K562 (cell line): ENCODE measurements at regions not wholly inside any gene's neighbourhood (a gene's known extent, or its start where the extent isn't known, plus 50 kb on each side); places are given as distances from the start of the nearest gene placed in this dataset.

Source experiments
- ATAC-seq: fragments of 200-7000 bp; cut with Tn5 transposase; 3 replicates; pipeline ENCODE4 v1.9.1; 2020; ENCODE audit warnings: moderate library complexity
- BruUV-seq: library from RNA; stranded (reverse); fragments of 400-500 nt; replicated peaks from 2 replicates; lab custom pipeline; 2021; lab: Mats Ljungman, UMichigan
- CTCF ChIA-PET: fragments of 300-600 bp; formaldehyde crosslinking; extraction: SDS; loops from one replicate; lab custom pipeline; 2021; ENCODE audit warnings: low intra/inter-chr PET ratio; lab: Yijun Ruan, JAX
- POLR2A ChIA-PET: fragments of 300-600, 350-650 bp; sonication (Branson Sonifier 250); formaldehyde crosslinking; extraction: SDS; loops from one replicate; lab custom pipeline; 2021; ENCODE audit warnings: antibody characterized with exemption, inconsistent platforms; lab: Yijun Ruan, JAX
- DNase-seq, 4 experiments: peaks; one replicate each; pipeline versions ENCODE4 v3.0.0 to v3.0.0-alpha.2; 2011 to 2018; ENCODE audit warnings: low spot score in 3 of 4, mixed read lengths in 3 of 4; ENCODE audit errors: extremely low read depth in 1 of 4
- FAIRE-seq: peaks from 2 replicates; lab custom pipeline; 2011; peaks lifted over from hg19 to GRCh38; lab: Jason Lieb, UNC
- H2AFZ ChIP-seq: 2 replicates; pipeline ENCODE4 v1.6.0; 2011; ENCODE audit warnings: low read depth, low read length, control low read depth, inconsistent platforms
- H3K27ac ChIP-seq: fragments of 200-600 bp; 3 replicates; pipeline ENCODE4 v1.8.0; 2011; ENCODE audit warnings: low read depth, mild to moderate bottlenecking, control low read depth, inconsistent platforms, low read length, moderate library complexity, mixed read lengths; ENCODE audit errors: extremely low read depth
- H3K27me3 ChIP-seq, 2 experiments: fragments of 300-600 bp in 1 of 2; 2 replicates in 1 of 2; 3 replicates in 1 of 2; pipeline versions ENCODE4 v1.6.0 to v1.8.0; 2011; ENCODE audit warnings: inconsistent platforms in 2 of 2, low read length in 2 of 2, mild to moderate bottlenecking in 1 of 2, mixed read lengths in 1 of 2, moderate library complexity in 1 of 2; ENCODE audit not compliant: control insufficient read depth in 2 of 2, insufficient read depth in 2 of 2
- H3K36me3 ChIP-seq: fragments of 300-600 bp; 3 replicates; pipeline ENCODE4 v1.8.0; 2011; ENCODE audit warnings: mild to moderate bottlenecking, low read length, inconsistent platforms; ENCODE audit not compliant: control insufficient read depth, insufficient read depth
- H3K4me1 ChIP-seq, 2 experiments: fragments of 200-600 bp in 1 of 2; replicated peaks in 1 of 2; 2 replicates in 1 of 2; 3 replicates in 1 of 2; pipeline versions ENCODE4 v1.5.1 to v1.8.0; 2011; ENCODE audit warnings: inconsistent platforms in 2 of 2, low read length in 2 of 2, mild to moderate bottlenecking in 1 of 2, mixed read lengths in 1 of 2, moderate library complexity in 1 of 2; ENCODE audit not compliant: control insufficient read depth in 2 of 2, insufficient read depth in 2 of 2
- H3K4me2 ChIP-seq: 2 replicates; pipeline ENCODE4 v1.6.1; 2011; ENCODE audit warnings: low read length, control low read depth, inconsistent platforms, mixed read lengths; ENCODE audit not compliant: insufficient read depth
- H3K4me3 ChIP-seq: fragments of 200-600 bp; sonication (generic), shearing (Covaris generic); 2 replicates; pipeline ENCODE4 v1.5.1; 2016; ENCODE audit warnings: control low read depth, inconsistent platforms
- H3K79me2 ChIP-seq: fragments of 200-600 bp; 3 replicates; pipeline ENCODE4 v1.8.0; 2011; ENCODE audit warnings: low read length, inconsistent platforms; ENCODE audit not compliant: control insufficient read depth, insufficient read depth
- H3K9ac ChIP-seq, 2 experiments: 2 replicates each; pipeline versions ENCODE4 v1.6.0 to v1.6.1; 2011; ENCODE audit warnings: low read depth in 2 of 2, low read length in 2 of 2, control low read depth in 1 of 2, inconsistent platforms in 1 of 2, mild to moderate bottlenecking in 1 of 2, mixed read lengths in 1 of 2; ENCODE audit not compliant: insufficient read depth in 1 of 2
- H3K9me1 ChIP-seq: one replicate; pipeline ENCODE4 v1.6.0; 2011; ENCODE audit warnings: inconsistent platforms, mild to moderate bottlenecking, low read length, moderate library complexity; ENCODE audit not compliant: control insufficient read depth, insufficient read depth
- H3K9me3 ChIP-seq: replicated peaks from 2 replicates; pipeline ENCODE4 v1.5.1; 2011; ENCODE audit warnings: low read depth, low read length, inconsistent platforms; ENCODE audit not compliant: control insufficient read depth, insufficient read depth
- H4K20me1 ChIP-seq: replicated peaks from 2 replicates; pipeline ENCODE4 v1.6.1; 2011; ENCODE audit warnings: low read length, inconsistent platforms, mixed read lengths; ENCODE audit not compliant: control insufficient read depth, insufficient read depth
- BACH1 ChIP-seq: fragments of 200-800 bp; sonication (Bioruptor generic); IDR thresholded peaks from 2 replicates; pipeline ENCODE4 v1.6.1; 2016; ENCODE audit warnings: missing genetic modification characterization, missing compliant biosample characterization
- FOSL1 ChIP-seq: fragments of 200-800 bp; sonication (Bioruptor generic); conservative IDR thresholded peaks from 2 replicates; pipeline ENCODE4 v1.6.1; 2016; ENCODE audit warnings: missing genetic modification characterization, missing compliant biosample characterization
- JUND ChIP-seq, 2 experiments: IDR thresholded peaks; 2 replicates in 1 of 2; 3 replicates in 1 of 2; pipeline ENCODE4 v1.6.1; 2011; ENCODE audit warnings: borderline replicate concordance in 2 of 2, low read depth in 2 of 2, low read length in 2 of 2, improper control_type of control experiment in 1 of 2, missing biosample characterization in 1 of 2, missing genetic modification characterization in 1 of 2, missing genetic modification reagents in 1 of 2
- MBD2 ChIP-seq: sonication (generic); IDR thresholded peaks from 2 replicates; pipeline ENCODE4 v1.6.1; 2016; ENCODE audit warnings: low read depth, borderline replicate concordance
- SMARCE1 ChIP-seq: fragments of 450-650 bp; IDR thresholded peaks from 2 replicates; pipeline ENCODE4 v1.7.1; 2016; ENCODE audit warnings: mild to moderate bottlenecking
- SUPT5H ChIP-seq: fragments of 450-650 bp; IDR thresholded peaks from 2 replicates; pipeline ENCODE4 v1.6.1; 2016
- TAF9B ChIP-seq: fragments of 450-650 bp; IDR thresholded peaks from 2 replicates; pipeline ENCODE4 v1.6.1; 2018; ENCODE audit warnings: mild to moderate bottlenecking; ENCODE audit not compliant: partially characterized antibody
- ZNF384 ChIP-seq: IDR thresholded peaks from 2 replicates; pipeline ENCODE4 v1.6.1; 2012; ENCODE audit warnings: low read depth, low read length, improper control_type of control experiment
- ZNF589 ChIP-seq: fragments of 200-800 bp; sonication (Bioruptor generic); IDR thresholded peaks from 2 replicates; pipeline ENCODE4 v1.6.1; 2016; ENCODE audit warnings: low read depth, missing genetic modification characterization, missing compliant biosample characterization
- ZNF668 ChIP-seq: fragments of 250-450 bp; sonication (Bioruptor Pico); IDR thresholded peaks from 2 replicates; pipeline ENCODE4 v1.8.0; 2022; ENCODE audit warnings: mild to moderate bottlenecking, inconsistent platforms
- WGBS: fragments of 100-300 bp; shearing (Covaris generic); methylation state at CpG from one replicate; pipeline ENCODE4 v1.1.6; 2016; ENCODE audit warnings: low coverage, mixed read lengths; ENCODE audit not compliant: insufficient coverage; ENCODE audit errors: missing lambda C conversion rate; 5-methylcytosine and 5-hydroxymethylcytosine counted together
- in situ Hi-C: fragments of 300-500 bp; cut with MboI; formaldehyde crosslinking; loops from 4 replicates; pipeline ENCODE4 v1.15.0; 2018; ENCODE audit warnings: inconsistent platforms, mixed read lengths
- intact Hi-C: fragments of 100-400 bp; cut with micrococcal nuclease; formaldehyde crosslinking; loops from 2 replicates; pipeline ENCODE4 v1.14.2; 2022
- TF ChIP-seq, protein P1 (sequence below), 2 experiments: fragments of 450-650 bp in 1 of 2; sonication (generic) in 1 of 2; formaldehyde crosslinking in 1 of 2; IDR thresholded peaks in 1 of 2; conservative IDR thresholded peaks in 1 of 2; 2 replicates each; pipeline versions ENCODE4 v1.6.1 to v1.8.1; 2016 to 2023; ENCODE audit warnings: mild to moderate bottlenecking in 2 of 2, moderate library complexity in 2 of 2, inconsistent platforms in 1 of 2, missing genetic modification reagents in 1 of 2
- TF ChIP-seq, protein P2 (sequence below): conservative IDR thresholded peaks from 2 replicates; pipeline ENCODE4 v1.6.1; 2011; ENCODE audit warnings: low read depth, mild to moderate bottlenecking, low read length; ENCODE audit not compliant: control insufficient read depth

DNA sequence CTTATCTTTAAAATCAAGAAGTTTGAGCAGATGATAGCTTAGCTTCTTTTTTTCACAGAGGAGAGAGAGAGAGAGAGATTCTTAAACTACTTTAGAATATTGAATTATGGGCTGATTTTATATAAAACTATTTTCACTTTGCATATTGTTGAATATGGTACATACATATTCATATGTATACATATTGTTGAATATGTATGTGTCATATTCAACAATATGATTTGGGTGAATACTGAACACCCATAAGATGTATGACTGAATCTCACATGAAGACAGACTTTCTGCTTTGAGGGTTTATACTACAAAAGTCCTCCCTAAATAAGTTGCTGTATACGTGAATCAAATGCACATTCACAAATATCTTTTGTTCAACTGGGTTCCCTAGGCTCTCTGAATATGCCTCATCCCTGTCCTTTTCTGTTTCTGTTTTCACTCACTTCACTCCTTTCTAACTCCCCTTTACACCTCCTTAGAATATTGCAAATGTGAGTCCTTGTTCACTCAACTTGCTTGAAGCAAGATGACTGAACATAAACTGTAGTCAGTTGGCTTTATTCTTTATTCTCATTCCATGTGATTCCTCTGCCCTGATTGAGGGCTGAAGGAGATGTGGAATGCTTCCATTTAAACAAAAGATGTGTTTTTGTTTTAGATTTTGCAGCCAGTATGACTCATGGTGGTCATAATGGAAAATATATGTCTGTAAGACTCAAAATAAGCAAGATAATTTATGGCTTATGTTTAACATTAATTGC is 225.4 kb upstream of the DAB2 start:
- ATAC-seq, result no peak

DNA sequence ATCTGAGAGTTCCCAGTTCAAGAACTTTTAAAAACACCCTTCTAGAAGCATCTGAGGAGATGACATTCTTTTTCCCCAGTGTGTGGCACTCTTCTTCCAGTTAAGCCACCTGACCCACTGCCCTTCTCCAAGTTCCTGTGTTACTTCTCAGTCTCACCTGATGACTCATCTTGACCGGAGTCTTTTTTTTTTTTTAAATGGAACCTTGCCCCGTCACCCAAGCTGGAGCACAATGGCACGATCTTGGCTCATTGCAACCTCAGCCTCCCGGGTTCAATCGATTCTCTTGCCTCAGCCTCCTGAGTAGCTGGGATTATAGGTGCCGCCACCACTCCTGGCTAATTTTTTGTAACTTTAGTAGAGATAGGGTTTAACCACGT is 224.1 kb upstream of the DAB2 start:
- Histone ChIP-seq H3K79me2 (no peaks in the 10 kb centered on the region), H3K9me1 (no peaks in the 10 kb centered on the region), H3K36me3 (no peaks in the 10 kb centered on the region), H3K4me3 (no peak overlapping the region), H3K4me1 (no peaks in the 10 kb centered on the region), H2AFZ (no peak overlapping the region), H3K27me3 (no peaks in the 10 kb centered on the region), H3K9ac (no peak overlapping the region), H4K20me1 (no peaks in the 10 kb centered on the region), H3K27ac (no peak overlapping the region), H3K9me3 (no peaks in the 10 kb centered on the region), H3K4me2 (no peak overlapping the region)
- BruUV-seq, result no TSS peak
- ChIA-PET CTCF (interaction anchor here (0.6 kb wide), 1 partner anchor 1037 kb away, joined by 3 read pairs; no protein-coding TSS in a partner anchor), POLR2A (no interaction called here)
- 0% methylated on average over 7 of the region's 7 CpGs for WGBS
- intact Hi-C loops, result no loop called here
- ATAC-seq (peak; percentile 48; the same call in 1 of the 3 replicates), FAIRE-seq (peak; percentile 6), DNase-seq (peak in 2 of 4 experiments; percentile 9 to 11)
- in situ Hi-C loops, result no loop called here
- TF ChIP-seq, protein P1, sequence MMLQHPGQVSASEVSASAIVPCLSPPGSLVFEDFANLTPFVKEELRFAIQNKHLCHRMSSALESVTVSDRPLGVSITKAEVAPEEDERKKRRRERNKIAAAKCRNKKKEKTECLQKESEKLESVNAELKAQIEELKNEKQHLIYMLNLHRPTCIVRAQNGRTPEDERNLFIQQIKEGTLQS (IDR thresholded peaks at IDR 0.05), result peak; percentile 75
- TF ChIP-seq, protein P1 (CRISPR knock-in tag; conservative IDR thresholded peaks at IDR 0.05), result no peak
- TF ChIP-seq, protein P2, sequence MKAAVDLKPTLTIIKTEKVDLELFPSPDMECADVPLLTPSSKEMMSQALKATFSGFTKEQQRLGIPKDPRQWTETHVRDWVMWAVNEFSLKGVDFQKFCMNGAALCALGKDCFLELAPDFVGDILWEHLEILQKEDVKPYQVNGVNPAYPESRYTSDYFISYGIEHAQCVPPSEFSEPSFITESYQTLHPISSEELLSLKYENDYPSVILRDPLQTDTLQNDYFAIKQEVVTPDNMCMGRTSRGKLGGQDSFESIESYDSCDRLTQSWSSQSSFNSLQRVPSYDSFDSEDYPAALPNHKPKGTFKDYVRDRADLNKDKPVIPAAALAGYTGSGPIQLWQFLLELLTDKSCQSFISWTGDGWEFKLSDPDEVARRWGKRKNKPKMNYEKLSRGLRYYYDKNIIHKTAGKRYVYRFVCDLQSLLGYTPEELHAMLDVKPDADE, result no peak
- TF ChIP-seq ZNF589 (CRISPR knock-in tag) (no peak), ZNF384 (peak; percentile 69), FOSL1 (tag) (0 out of 2 replicates have a peak, but pooled peaks have one; percentile 30), TAF9B (no peak), JUND (IDR thresholded peaks at IDR 0.05; ENCODE audit: borderline replicate concordance, low read depth, low read length) (peak; percentile 70), JUND (tag; IDR thresholded peaks at IDR 0.05; ENCODE audit: borderline replicate concordance, low read depth, low read length) (peak; percentile 81; the same call in 1 of the 3 replicates), BACH1 (tag) (no peak), ZNF668 (CRISPR knock-in tag) (no peak), SUPT5H (no peak), MBD2 (no peak)

More for the DNA sequence above, 225.4 kb upstream of the DAB2 start:
- Histone ChIP-seq H4K20me1 (no peaks in the 10 kb centered on the region), H2AFZ (no peak overlapping the region), H3K9me3 (no peaks in the 10 kb centered on the region), H3K9me1 (no peaks in the 10 kb centered on the region), H3K9ac (no peak overlapping the region), H3K4me2 (no peak overlapping the region), H3K27ac (no peak overlapping the region), H3K79me2 (no peaks in the 10 kb centered on the region), H3K27me3 (no peaks in the 10 kb centered on the region), H3K4me3 (no peak overlapping the region), H3K36me3 (no peaks in the 10 kb centered on the region), H3K4me1 (no peaks in the 10 kb centered on the region)
- intact Hi-C loops (no loop called here), in situ Hi-C loops (no loop called here)
- no peak for TF ChIP-seq SMARCE1
- no peak for TF ChIP-seq TAF9B
- FAIRE-seq (no peak), DNase-seq (no peak)
- POLR2A ChIA-PET, result no interaction called here
- 0% methylated on average over 1 of the region's 1 CpG for WGBS
- CTCF ChIA-PET, result no interaction called here
- no TSS peak for BruUV-seq
